ENCODE measurements at regions not wholly inside any gene's neighbourhood (a gene's known extent, or its start where the extent isn't known, plus 50 kb on each side); places are given as distances from the start of the nearest gene placed in this dataset.

- no peak for ATAC-seq (ENCODE audit: low FRiP score)
- TF ChIP-seq CTCF (IDR thresholded peaks at IDR 0.05), result no peak
- DNase-seq (ENCODE audit: low spot score), result no peak
Measured at GRCh38 chr14:88990856-88991255, 166.4 kb downstream of the TTC8 start.

GRCh38 chr14:88992011-88992410 lies 167.6 kb downstream of the TTC8 start:
- no peak for ATAC-seq (ENCODE audit: low FRiP score)
- no peak for DNase-seq (ENCODE audit: low spot score)
- no peak for TF ChIP-seq CTCF (IDR thresholded peaks at IDR 0.05)

GRCh38 chr14:88993946-88994345 lies 169.5 kb downstream of the TTC8 start:
- TF ChIP-seq CTCF (IDR thresholded peaks at IDR 0.05), result no peak
- DNase-seq (ENCODE audit: low spot score), result no peak
- no peak for ATAC-seq (ENCODE audit: low FRiP score)

- ATAC-seq (ENCODE audit: low FRiP score), result no peak
Measured at GRCh38 chr14:88995437-88996198, 171.2 kb downstream of the TTC8 start.

GRCh38 chr14:88998027-88998426 lies 173.6 kb downstream of the TTC8 start:
- no peak for TF ChIP-seq CTCF (IDR thresholded peaks at IDR 0.05)
- ATAC-seq (ENCODE audit: low FRiP score), result no peak

More at GRCh38 chr14:88995437-88996198, 171.2 kb downstream of the TTC8 start:
- no peak for TF ChIP-seq CTCF (IDR thresholded peaks at IDR 0.05)
- no peak for DNase-seq (ENCODE audit: low spot score)

GRCh38 chr14:88999137-88999536 lies 174.7 kb downstream of the TTC8 start:
- DNase-seq (ENCODE audit: low spot score) (no peak), ATAC-seq (ENCODE audit: low FRiP score) (no peak)
- TF ChIP-seq CTCF (IDR thresholded peaks at IDR 0.05), result no peak

More at GRCh38 chr14:88998027-88998426, 173.6 kb downstream of the TTC8 start:
- no peak for DNase-seq (ENCODE audit: low spot score)
